Left lung (tissue), 4 donors: ENCODE measurements at regions not wholly inside any gene's neighbourhood (a gene's known extent, or its start where the extent isn't known, plus 50 kb on each side); places are given as distances from the start of the nearest gene placed in this dataset.

Experiments
- ATAC-seq: fragments of 200-7000 bp; cut with Tn5 transposase; one replicate; pipeline ENCODE4 v1.9.1; 2020; ENCODE audit warnings: moderate library complexity
- DNase-seq, 4 donors: peaks; one replicate each; pipeline ENCODE4 v3.0.0-alpha.2; 2013 to 2020
- H3K27ac ChIP-seq, 2 donors: fragments of 200-600 bp; sonication (generic) in 1 of 2; one replicate each; pipeline versions ENCODE4 v1.5.0 to v1.8.0; 2020 to 2021
- H3K27me3 ChIP-seq, 2 donors: fragments of 200-600 bp; sonication (generic) in 1 of 2; one replicate each; pipeline versions ENCODE4 v1.5.0 to v1.8.0; 2020 to 2021
- H3K36me3 ChIP-seq, 2 donors: fragments of 200-600 bp; sonication (generic) in 1 of 2; one replicate each; pipeline versions ENCODE4 v1.5.0 to v1.8.0; 2020 to 2021
- H3K4me1 ChIP-seq, 2 donors: fragments of 200-600 bp; one replicate each; pipeline ENCODE4 v1.8.0; 2021
- H3K4me3 ChIP-seq, 2 donors: fragments of 200-600 bp; sonication (generic) in 1 of 2; one replicate each; pipeline versions ENCODE4 v1.5.0 to v1.8.0; 2020 to 2021; ENCODE audit warnings: mild to moderate bottlenecking in 1 of 2
- H3K9me3 ChIP-seq, 2 donors: fragments of 200-600 bp; sonication (generic) in 1 of 2; one replicate each; pipeline versions ENCODE4 v1.5.0 to v1.8.0; 2020 to 2021
- CTCF ChIP-seq, 2 donors: fragments of 200-600 bp; sonication (generic) in 1 of 2; IDR thresholded peaks; one replicate each; pipeline versions ENCODE4 v1.5.0 to v1.8.0; 2021; ENCODE audit warnings: antibody characterized with exemption in 2 of 2
- intact Hi-C, 2 donors: fragments of 100-400 bp; cut with DNase I; formaldehyde crosslinking; loops; one replicate each; pipeline versions ENCODE4 v1.11.2 to v1.14.2; 2022
- donor health status: DM: no; HTN: yes; CAD: no.
- donor health status: DM: no; HTN: no; CAD: no.

- peaks cover 0 to 72% of the 10 kb centered on the region in 2 donors for H3K27me3 ChIP-seq
- H3K9me3 ChIP-seq: no peaks in the 10 kb centered on the region
- DNase-seq: peak in 2 of 4 donors; percentile 27 to 60
- H3K27ac ChIP-seq: no peak overlapping the region
- ATAC-seq: peak; percentile 20
- TF ChIP-seq CTCF (IDR thresholded peaks at IDR 0.05): no peak
- intact Hi-C loops: no loop called here
- H3K4me1 ChIP-seq: peaks cover 0 to 2% of the 10 kb centered on the region in 2 donors
- H3K36me3 ChIP-seq: no peaks in the 10 kb centered on the region
- no peak overlapping the region for H3K4me3 ChIP-seq
Observed at GRCh38 chr1:30378991-30379581, 344.3 kb downstream of the MATN1 start.

DNA sequence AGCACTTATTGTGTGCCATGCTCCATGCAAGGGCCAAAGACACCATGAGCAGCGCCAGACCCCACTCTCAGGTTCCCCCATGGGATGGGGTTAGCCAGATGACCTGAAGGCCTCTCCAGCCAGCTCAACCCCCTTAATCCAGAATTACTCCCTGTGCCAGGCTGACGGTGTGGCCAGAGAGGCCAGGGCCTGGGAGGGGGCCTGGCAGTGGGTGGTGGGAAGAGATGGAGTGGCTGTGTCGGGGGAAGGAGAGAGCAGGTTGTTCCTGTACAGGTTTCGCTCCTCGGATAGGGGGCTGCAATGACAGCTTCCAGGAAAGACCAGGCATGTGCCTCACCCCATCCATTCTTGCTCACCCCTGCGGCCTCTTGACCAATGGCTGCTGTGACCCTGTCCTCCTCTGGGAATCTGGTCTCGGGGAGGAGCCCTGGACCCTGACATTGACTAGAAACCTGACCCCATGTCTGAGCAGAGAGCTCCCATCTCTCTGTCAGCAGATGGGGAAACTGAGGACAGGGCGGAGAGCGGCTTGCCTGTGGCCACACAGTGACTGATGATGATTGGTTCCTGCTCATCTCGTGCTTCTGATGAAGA, 345.3 kb downstream of the MATN1 start:
- H3K4me3 ChIP-seq: no peak overlapping the region
- peaks cover 0 to 2% of the 10 kb centered on the region in 2 donors for H3K4me1 ChIP-seq
- TF ChIP-seq CTCF (IDR thresholded peaks at IDR 0.05): no peak
- no peaks in the 10 kb centered on the region for H3K9me3 ChIP-seq
- intact Hi-C loops: no loop called here
- no peak overlapping the region for H3K27ac ChIP-seq
- DNase-seq: no peak
- no peaks in the 10 kb centered on the region for H3K36me3 ChIP-seq
- H3K27me3 ChIP-seq: peaks cover 0 to 73% of the 10 kb centered on the region in 2 donors
- ATAC-seq: no peak

DNA sequence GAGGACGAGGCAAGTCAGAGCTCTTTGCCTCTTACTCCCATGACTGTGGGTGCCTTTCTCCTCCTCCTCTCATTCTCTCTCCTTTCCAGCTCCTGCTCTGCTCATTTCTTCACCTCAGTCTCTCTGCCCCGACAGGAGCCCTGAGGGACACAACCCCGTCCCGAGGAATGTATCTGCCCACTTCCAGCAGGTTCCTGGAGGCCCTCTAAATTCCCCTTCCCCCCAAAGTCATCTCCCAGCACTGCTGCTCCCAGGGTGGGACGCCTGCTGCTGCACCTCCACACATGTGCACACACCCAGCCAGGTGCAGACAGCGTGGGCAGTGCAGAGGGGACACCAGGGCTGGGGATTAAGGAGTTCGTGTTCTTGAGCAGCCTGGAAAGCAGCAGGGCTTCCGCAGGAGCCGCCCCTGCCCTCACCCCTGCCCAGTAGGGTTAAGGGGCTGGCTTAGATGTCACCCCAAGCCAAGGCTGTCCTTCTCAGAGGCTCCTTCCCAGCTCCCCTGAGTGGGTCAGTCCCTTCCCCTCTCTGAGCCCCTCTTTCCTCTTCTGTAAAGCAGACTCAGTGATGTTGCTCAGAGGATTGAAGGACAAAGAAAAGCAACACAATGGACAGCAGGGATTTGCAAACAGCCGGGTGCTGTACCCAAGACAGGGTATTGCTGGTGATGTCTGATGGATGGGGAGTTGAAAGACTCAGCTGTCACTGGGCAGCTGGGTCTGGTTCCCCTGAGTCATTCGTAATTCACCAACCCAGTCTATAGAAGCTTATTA, 346.0 kb downstream of the MATN1 start:
- Histone ChIP-seq H3K4me3 (no peak overlapping the region), H3K27me3 (peaks cover 0 to 71% of the 10 kb centered on the region in 2 donors), H3K9me3 (no peaks in the 10 kb centered on the region), H3K36me3 (no peaks in the 10 kb centered on the region), H3K4me1 (peaks cover 0 to 2% of the 10 kb centered on the region in 2 donors), H3K27ac (no peak overlapping the region)
- TF ChIP-seq CTCF (IDR thresholded peaks at IDR 0.05): no peak
- ATAC-seq: no peak
- intact Hi-C loops: no loop called here
- no peak for DNase-seq

GRCh38 chr1:30376054-30376697, 347.2 kb downstream of the MATN1 start:
- Histone ChIP-seq H3K4me1 (peaks cover 0 to 2% of the 10 kb centered on the region in 2 donors), H3K36me3 (no peaks in the 10 kb centered on the region), H3K27me3 (peaks cover 0 to 65% of the 10 kb centered on the region in 2 donors), H3K9me3 (no peaks in the 10 kb centered on the region), H3K4me3 (no peak overlapping the region), H3K27ac (no peak overlapping the region)
- DNase-seq (no peak), ATAC-seq (no peak)
- no peak for TF ChIP-seq CTCF (IDR thresholded peaks at IDR 0.05)
- intact Hi-C loops: no loop called here

- Histone ChIP-seq H3K9me3 (no peaks in the 10 kb centered on the region), H3K4me1 (peaks cover 0 to 2% of the 10 kb centered on the region in 2 donors), H3K4me3 (no peak overlapping the region), H3K27me3 (peaks cover 0 to 64% of the 10 kb centered on the region in 2 donors), H3K36me3 (no peaks in the 10 kb centered on the region), H3K27ac (no peak overlapping the region)
- ATAC-seq: no peak
- no peak for DNase-seq
- no peak for TF ChIP-seq CTCF (IDR thresholded peaks at IDR 0.05)
- intact Hi-C loops: no loop called here
Observed at GRCh38 chr1:30375156-30375555, 348.2 kb downstream of the MATN1 start.
